HEK293T (cell line): ENCODE measurements at regions not wholly inside any gene's neighbourhood (a gene's known extent, or its start where the extent isn't known, plus 50 kb on each side); places are given as distances from the start of the nearest gene placed in this dataset.

Experiments
- FOXM1 ChIP-seq: fragments of 450-650 bp; IDR thresholded peaks from 2 replicates; pipeline ENCODE4 v1.6.1; 2017; ENCODE audit warnings: mild to moderate bottlenecking, borderline replicate concordance
- SUZ12 ChIP-seq: fragments of 450-650 bp; IDR thresholded peaks from 2 replicates; pipeline ENCODE4 v1.6.1; 2016; ENCODE audit warnings: mild to moderate bottlenecking

DNA sequence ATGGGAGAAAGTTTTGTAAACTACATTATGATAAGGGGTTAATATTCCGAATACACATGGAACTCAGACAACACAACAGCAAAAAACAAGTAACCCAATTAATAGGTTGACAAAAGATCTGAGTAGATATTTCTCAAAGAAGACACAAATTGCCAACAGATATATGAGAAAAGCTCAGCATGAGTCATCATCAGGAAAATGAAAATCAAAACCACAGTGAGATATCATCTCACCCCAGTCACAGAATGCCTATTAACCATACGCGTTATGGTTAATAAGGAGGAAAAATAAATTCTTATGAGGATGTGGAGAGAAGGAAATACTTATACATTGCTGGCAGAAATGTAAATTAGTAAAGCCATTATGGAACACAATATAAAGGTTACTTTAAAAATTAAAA is 695.0 kb downstream of the COL12A1 start:
- TF ChIP-seq SUZ12 (no peak), FOXM1 (no peak)
